ENCODE measurements at regions not wholly inside any gene's neighbourhood (a gene's known extent, or its start where the extent isn't known, plus 50 kb on each side); places are given as distances from the start of the nearest gene placed in this dataset.

GRCh38 chr4:100288161-100288560 lies 97.9 kb upstream of the DDIT4L start:
- no peak for DNase-seq (ENCODE audit: low spot score in 2 of 2)
- no peak overlapping the region for H3K4me3 ChIP-seq (ENCODE audit: low read depth, poor library complexity, severe bottlenecking)
- intact Hi-C loops (cut with DNase I; ENCODE audit: low total_unique reads) = no loop called here
- no peak for TF ChIP-seq CTCF (IDR thresholded peaks at IDR 0.05)
- WGBS, 2 donors = 47 to 81% methylated on average over 1 of the region's 1 CpG

- WGBS, 2 donors = 64 to 70% methylated on average over 6 of the region's 6 CpGs
- DNase-seq (ENCODE audit: low spot score in 2 of 2) = no peak
- TF ChIP-seq CTCF (IDR thresholded peaks at IDR 0.05) = no peak
- TF ChIP-seq POLR2A (IDR thresholded peaks at IDR 0.05) = no peak
These were observed 97.3 kb upstream of the DDIT4L start for GRCh38 chr4:100287534-100287933.

GRCh38 chr4:100286636-100287035 lies 96.4 kb upstream of the DDIT4L start:
- DNase-seq (ENCODE audit: low spot score in 2 of 2) = no peak
- H3K4me3 ChIP-seq (ENCODE audit: low read depth, poor library complexity, severe bottlenecking) = no peak overlapping the region
- intact Hi-C loops (cut with DNase I; ENCODE audit: low total_unique reads) = no loop called here
- no peak for TF ChIP-seq POLR2A (IDR thresholded peaks at IDR 0.05)
- WGBS, 2 donors = 79 to 80% methylated on average over 3 of the region's 3 CpGs

More at GRCh38 chr4:100287534-100287933, 97.3 kb upstream of the DDIT4L start:
- intact Hi-C loops (cut with DNase I; ENCODE audit: low total_unique reads) = no loop called here
- H3K4me3 ChIP-seq (ENCODE audit: low read depth, poor library complexity, severe bottlenecking) = no peak overlapping the region

- H3K4me3 ChIP-seq (ENCODE audit: low read depth, poor library complexity, severe bottlenecking) = no peak overlapping the region
- DNase-seq (ENCODE audit: low spot score in 2 of 2) = no peak
- intact Hi-C loops (cut with DNase I; ENCODE audit: low total_unique reads) = no loop called here
- TF ChIP-seq CTCF (IDR thresholded peaks at IDR 0.05) (no peak), POLR2A (IDR thresholded peaks at IDR 0.05) (no peak)
- 82 to 92% methylated on average over 2 of the region's 2 CpGs for WGBS, 2 donors
These were observed 94.9 kb upstream of the DDIT4L start for GRCh38 chr4:100285121-100285520.

- intact Hi-C loops (cut with DNase I; ENCODE audit: low total_unique reads) = no loop called here
- DNase-seq (ENCODE audit: low spot score in 2 of 2) = no peak
- TF ChIP-seq POLR2A (IDR thresholded peaks at IDR 0.05) (no peak), CTCF (IDR thresholded peaks at IDR 0.05) (no peak)
- 79 to 85% methylated on average over 10 of the region's 10 CpGs for WGBS, 2 donors
- H3K4me3 ChIP-seq (ENCODE audit: low read depth, poor library complexity, severe bottlenecking) = no peak overlapping the region
These were observed 94.0 kb upstream of the DDIT4L start for GRCh38 chr4:100284129-100284880.

GRCh38 chr4:100280807-100281206 lies 90.5 kb upstream of the DDIT4L start:
- TF ChIP-seq CTCF (IDR thresholded peaks at IDR 0.05) (no peak), POLR2A (IDR thresholded peaks at IDR 0.05) (no peak)
- 77 to 82% methylated on average over 2 of the region's 2 CpGs for WGBS, 2 donors
- DNase-seq (ENCODE audit: low spot score in 2 of 2) = no peak
- intact Hi-C loops (cut with DNase I; ENCODE audit: low total_unique reads) = no loop called here
- H3K4me3 ChIP-seq (ENCODE audit: low read depth, poor library complexity, severe bottlenecking) = no peak overlapping the region

Data from lower leg skin (tissue), 4 donors.